ENCODE measurements at regions not wholly inside any gene's neighbourhood (a gene's known extent, or its start where the extent isn't known, plus 50 kb on each side); places are given as distances from the start of the nearest gene placed in this dataset.
A peak's percentile ranks its signal among the peaks of the same experiment; 100 is the strongest.

GRCh38 chr17:12388226-12388625 is 277.5 kb upstream of the MYOCD start:
- Mint-ChIP-seq H3K27ac (no peak overlapping the region), H3K4me1 (no peaks in the 10 kb centered on the region), H3K27me3 (no peaks in the 10 kb centered on the region), H3K9me3 (peaks cover 0 to 4% of the 10 kb centered on the region in 2 donors), H3K4me3 (no peak overlapping the region)
- DNase-seq (no peak), ATAC-seq (no peak)

- Mint-ChIP-seq H3K4me1 (no peaks in the 10 kb centered on the region), H3K4me3 (no peak overlapping the region), H3K27me3 (no peaks in the 10 kb centered on the region), H3K27ac (no peak overlapping the region), H3K9me3 (peaks cover 4% of the 10 kb centered on the region in 2 donors)
- DNase-seq = no peak
- no peak for ATAC-seq
Observed at GRCh38 chr17:12389421-12389820, 276.3 kb upstream of the MYOCD start.

- DNase-seq (no peak), ATAC-seq (no peak)
- H3K27ac Mint-ChIP-seq = no peak overlapping the region
- H3K27me3 Mint-ChIP-seq = no peaks in the 10 kb centered on the region
- H3K4me3 Mint-ChIP-seq = no peak overlapping the region
- no peaks in the 10 kb centered on the region for H3K4me1 Mint-ChIP-seq
- H3K9me3 Mint-ChIP-seq = peaks cover 4 to 9% of the 10 kb centered on the region in 2 donors
Observed at GRCh38 chr17:12390631-12391030, 275.1 kb upstream of the MYOCD start.

GRCh38 chr17:12391468-12391867 is 274.2 kb upstream of the MYOCD start:
- Mint-ChIP-seq H3K27me3 (no peaks in the 10 kb centered on the region), H3K9me3 (peaks cover 9 to 13% of the 10 kb centered on the region in 2 donors), H3K4me3 (no peak overlapping the region), H3K27ac (no peak overlapping the region), H3K4me1 (no peaks in the 10 kb centered on the region)
- no peak for ATAC-seq
- no peak for DNase-seq

- Mint-ChIP-seq H3K27me3 (no peaks in the 10 kb centered on the region), H3K27ac (no peak overlapping the region), H3K4me1 (no peaks in the 10 kb centered on the region), H3K9me3 (peaks cover 12 to 14% of the 10 kb centered on the region in 2 donors), H3K4me3 (no peak overlapping the region)
- DNase-seq (no peak), ATAC-seq (no peak)
Observed at GRCh38 chr17:12395733-12396354, 269.8 kb upstream of the MYOCD start.

GRCh38 chr17:12398441-12399051 is 267.1 kb upstream of the MYOCD start:
- H3K4me3 Mint-ChIP-seq = no peak overlapping the region
- H3K9me3 Mint-ChIP-seq = peaks cover 7 to 14% of the 10 kb centered on the region in 2 donors
- H3K27me3 Mint-ChIP-seq = no peaks in the 10 kb centered on the region
- no peak for DNase-seq
- no peak overlapping the region for H3K27ac Mint-ChIP-seq
- no peaks in the 10 kb centered on the region for H3K4me1 Mint-ChIP-seq
- ATAC-seq = no peak

GRCh38 chr17:12402963-12403622 is 262.6 kb upstream of the MYOCD start:
- no peaks in the 10 kb centered on the region for H3K4me1 Mint-ChIP-seq
- no peak overlapping the region for H3K4me3 Mint-ChIP-seq
- no peak overlapping the region for H3K27ac Mint-ChIP-seq
- no peak for DNase-seq
- ATAC-seq = no peak
- H3K27me3 Mint-ChIP-seq = no peaks in the 10 kb centered on the region
- H3K9me3 Mint-ChIP-seq = peaks cover 0 to 6% of the 10 kb centered on the region in 2 donors

GRCh38 chr17:12403881-12404398 is 261.8 kb upstream of the MYOCD start:
- Mint-ChIP-seq H3K4me3 (no peak overlapping the region), H3K9me3 (peaks cover 0 to 8% of the 10 kb centered on the region in 2 donors), H3K27ac (no peak overlapping the region), H3K4me1 (no peaks in the 10 kb centered on the region), H3K27me3 (no peaks in the 10 kb centered on the region)
- ATAC-seq = no peak
- DNase-seq = no peak

GRCh38 chr17:12406623-12407215 is 259.0 kb upstream of the MYOCD start:
- no peak for ATAC-seq
- Mint-ChIP-seq H3K9me3 (peaks cover 0 to 15% of the 10 kb centered on the region in 2 donors), H3K4me3 (no peak overlapping the region), H3K27me3 (no peaks in the 10 kb centered on the region), H3K4me1 (no peaks in the 10 kb centered on the region), H3K27ac (no peak overlapping the region)
- DNase-seq = no peak

- no peak for ATAC-seq
- no peak for DNase-seq
- Mint-ChIP-seq H3K9me3 (peaks cover 0 to 15% of the 10 kb centered on the region in 2 donors), H3K27me3 (no peaks in the 10 kb centered on the region), H3K27ac (peak overlapping the region in 1 of 2 donors; percentile 15), H3K4me1 (no peaks in the 10 kb centered on the region), H3K4me3 (no peak overlapping the region)
Observed at GRCh38 chr17:12407495-12408252, 258.0 kb upstream of the MYOCD start.

GRCh38 chr17:12409082-12409481 is 256.6 kb upstream of the MYOCD start:
- ATAC-seq = no peak
- DNase-seq = no peak
- no peak overlapping the region for H3K4me3 Mint-ChIP-seq
- peaks cover 0 to 15% of the 10 kb centered on the region in 2 donors for H3K9me3 Mint-ChIP-seq
- H3K27ac Mint-ChIP-seq = no peak overlapping the region
- H3K4me1 Mint-ChIP-seq = no peaks in the 10 kb centered on the region
- H3K27me3 Mint-ChIP-seq = no peaks in the 10 kb centered on the region

GRCh38 chr17:12410717-12411116 is 255.0 kb upstream of the MYOCD start:
- no peak for ATAC-seq
- Mint-ChIP-seq H3K4me3 (no peak overlapping the region), H3K9me3 (peaks cover 0 to 15% of the 10 kb centered on the region in 2 donors), H3K27ac (no peak overlapping the region), H3K4me1 (no peaks in the 10 kb centered on the region), H3K27me3 (no peaks in the 10 kb centered on the region)
- DNase-seq = no peak

- DNase-seq = no peak
- peaks cover 0 to 9% of the 10 kb centered on the region in 2 donors for H3K9me3 Mint-ChIP-seq
- H3K27me3 Mint-ChIP-seq = no peaks in the 10 kb centered on the region
- H3K4me3 Mint-ChIP-seq = no peak overlapping the region
- no peak overlapping the region for H3K27ac Mint-ChIP-seq
- H3K4me1 Mint-ChIP-seq = no peaks in the 10 kb centered on the region
- ATAC-seq = no peak
Observed at GRCh38 chr17:12415031-12415430, 250.7 kb upstream of the MYOCD start.

GRCh38 chr17:12421077-12421476 is 244.6 kb upstream of the MYOCD start:
- Mint-ChIP-seq H3K27ac (no peak overlapping the region), H3K27me3 (no peaks in the 10 kb centered on the region), H3K4me3 (no peak overlapping the region), H3K4me1 (no peaks in the 10 kb centered on the region), H3K9me3 (peaks cover 16 to 39% of the 10 kb centered on the region in 2 donors)
- ATAC-seq (no peak), DNase-seq (no peak)

- no peak overlapping the region for H3K27ac Mint-ChIP-seq
- peaks cover 16 to 39% of the 10 kb centered on the region in 2 donors for H3K9me3 Mint-ChIP-seq
- H3K4me3 Mint-ChIP-seq = no peak overlapping the region
- H3K27me3 Mint-ChIP-seq = no peaks in the 10 kb centered on the region
- ATAC-seq = no peak
- no peak for DNase-seq
- no peaks in the 10 kb centered on the region for H3K4me1 Mint-ChIP-seq
Observed at GRCh38 chr17:12421646-12422306, 243.9 kb upstream of the MYOCD start.
